ENCODE measurements at regions not wholly inside any gene's neighbourhood (a gene's known extent, or its start where the extent isn't known, plus 50 kb on each side); places are given as distances from the start of the nearest gene placed in this dataset.

GRCh38 chr7:119270644-119271043 lies 1002.3 kb upstream of the KCND2 start:
- dilution Hi-C loops (cut with MboI; ENCODE audit: extremely low pct_ligation_motif_present, low sequenced_read_pairs) = no loop called here
- no peak overlapping the region for H3K9ac ChIP-seq (ENCODE audit: control insufficient read depth, extremely low read depth, insufficient read depth, low read length)
- H3K4me3 ChIP-seq (ENCODE audit: control insufficient read depth in 2 of 3, extremely low read depth in 1 of 3, insufficient read depth in 2 of 3, low read depth in 1 of 3, low read length in 3 of 3) = no peak overlapping the region
- H2AFZ ChIP-seq (ENCODE audit: control insufficient read depth, low read length) = peak overlapping the region; percentile 42
- no peaks in the 10 kb centered on the region for H3K36me3 ChIP-seq (ENCODE audit: control insufficient read depth in 2 of 2, extremely low read depth in 1 of 2, insufficient read depth in 2 of 2, low read length in 2 of 2)
- H3K27ac ChIP-seq (ENCODE audit: control insufficient read depth, insufficient read depth, low read length) = no peak overlapping the region
- no peaks in the 10 kb centered on the region for H3K27me3 ChIP-seq (ENCODE audit: control insufficient read depth, extremely low read depth, insufficient read depth, low read length)
- FAIRE-seq (no peak), DNase-seq (ENCODE audit: low read depth, low spot score) (no peak)
- H4K20me1 ChIP-seq (ENCODE audit: control insufficient read depth, extremely low read depth, insufficient read depth, low read length) = no peaks in the 10 kb centered on the region
- TF ChIP-seq, protein P1, sequence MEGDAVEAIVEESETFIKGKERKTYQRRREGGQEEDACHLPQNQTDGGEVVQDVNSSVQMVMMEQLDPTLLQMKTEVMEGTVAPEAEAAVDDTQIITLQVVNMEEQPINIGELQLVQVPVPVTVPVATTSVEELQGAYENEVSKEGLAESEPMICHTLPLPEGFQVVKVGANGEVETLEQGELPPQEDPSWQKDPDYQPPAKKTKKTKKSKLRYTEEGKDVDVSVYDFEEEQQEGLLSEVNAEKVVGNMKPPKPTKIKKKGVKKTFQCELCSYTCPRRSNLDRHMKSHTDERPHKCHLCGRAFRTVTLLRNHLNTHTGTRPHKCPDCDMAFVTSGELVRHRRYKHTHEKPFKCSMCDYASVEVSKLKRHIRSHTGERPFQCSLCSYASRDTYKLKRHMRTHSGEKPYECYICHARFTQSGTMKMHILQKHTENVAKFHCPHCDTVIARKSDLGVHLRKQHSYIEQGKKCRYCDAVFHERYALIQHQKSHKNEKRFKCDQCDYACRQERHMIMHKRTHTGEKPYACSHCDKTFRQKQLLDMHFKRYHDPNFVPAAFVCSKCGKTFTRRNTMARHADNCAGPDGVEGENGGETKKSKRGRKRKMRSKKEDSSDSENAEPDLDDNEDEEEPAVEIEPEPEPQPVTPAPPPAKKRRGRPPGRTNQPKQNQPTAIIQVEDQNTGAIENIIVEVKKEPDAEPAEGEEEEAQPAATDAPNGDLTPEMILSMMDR (optimal IDR thresholded peaks at IDR 0.05 in 1 of 3, IDR thresholded peaks at IDR 0.05 in 1 of 3, conservative IDR thresholded peaks at IDR 0.05 in 1 of 3; ENCODE audit: extremely low read depth in 1 of 3, insufficient read depth in 2 of 3, low read length in 3 of 3) = no peak
- TF ChIP-seq EZH2 (IDR thresholded peaks at IDR 0.05; ENCODE audit: low read length) = no peak
- H3K9me3 ChIP-seq (ENCODE audit: control insufficient read depth, low read depth, low read length) = no peaks in the 10 kb centered on the region
- H3K4me2 ChIP-seq (ENCODE audit: control insufficient read depth, extremely low read depth, insufficient read depth, low read depth, low read length) = no peak overlapping the region
- H3K4me1 ChIP-seq (ENCODE audit: control insufficient read depth, extremely low read depth, insufficient read depth, low read length) = no peaks in the 10 kb centered on the region
- H3K79me2 ChIP-seq (ENCODE audit: control insufficient read depth, insufficient read depth, low read length) = no peaks in the 10 kb centered on the region
- peaks cover 2% of the 10 kb centered on the region for H3K9me1 ChIP-seq (ENCODE audit: control insufficient read depth, extremely low read depth, insufficient read depth, low read length)

GRCh38 chr7:119271147-119271779 lies 1001.7 kb upstream of the KCND2 start:
- TF ChIP-seq EZH2 (IDR thresholded peaks at IDR 0.05; ENCODE audit: low read length) = no peak
- TF ChIP-seq, protein P1 (optimal IDR thresholded peaks at IDR 0.05 in 1 of 3, IDR thresholded peaks at IDR 0.05 in 1 of 3, conservative IDR thresholded peaks at IDR 0.05 in 1 of 3; ENCODE audit: extremely low read depth in 1 of 3, insufficient read depth in 2 of 3, low read length in 3 of 3) = no peak
- no peak for FAIRE-seq
- no peaks in the 10 kb centered on the region for H4K20me1 ChIP-seq (ENCODE audit: control insufficient read depth, extremely low read depth, insufficient read depth, low read length)
- H3K4me3 ChIP-seq (ENCODE audit: control insufficient read depth in 2 of 3, extremely low read depth in 1 of 3, insufficient read depth in 2 of 3, low read depth in 1 of 3, low read length in 3 of 3) = no peak overlapping the region
- no peak overlapping the region for H3K4me2 ChIP-seq (ENCODE audit: control insufficient read depth, extremely low read depth, insufficient read depth, low read depth, low read length)
- no peaks in the 10 kb centered on the region for H3K79me2 ChIP-seq (ENCODE audit: control insufficient read depth, insufficient read depth, low read length)
- H3K27me3 ChIP-seq (ENCODE audit: control insufficient read depth, extremely low read depth, insufficient read depth, low read length) = no peaks in the 10 kb centered on the region
- H3K9me3 ChIP-seq (ENCODE audit: control insufficient read depth, low read depth, low read length) = no peaks in the 10 kb centered on the region
- DNase-seq (ENCODE audit: low read depth, low spot score) = no peak
- no peak overlapping the region for H3K27ac ChIP-seq (ENCODE audit: control insufficient read depth, insufficient read depth, low read length)
- H2AFZ ChIP-seq (ENCODE audit: control insufficient read depth, low read length) = no peak overlapping the region
- H3K9ac ChIP-seq (ENCODE audit: control insufficient read depth, extremely low read depth, insufficient read depth, low read length) = no peak overlapping the region
- no peaks in the 10 kb centered on the region for H3K36me3 ChIP-seq (ENCODE audit: control insufficient read depth in 2 of 2, extremely low read depth in 1 of 2, insufficient read depth in 2 of 2, low read length in 2 of 2)
- H3K4me1 ChIP-seq (ENCODE audit: control insufficient read depth, extremely low read depth, insufficient read depth, low read length) = no peaks in the 10 kb centered on the region
- peaks cover 2% of the 10 kb centered on the region for H3K9me1 ChIP-seq (ENCODE audit: control insufficient read depth, extremely low read depth, insufficient read depth, low read length)
- dilution Hi-C loops (cut with MboI; ENCODE audit: extremely low pct_ligation_motif_present, low sequenced_read_pairs) = no loop called here

Measured in keratinocyte (primary cell).